GM19463 (cell line): ENCODE measurements at regions not wholly inside any gene's neighbourhood (a gene's known extent, or its start where the extent isn't known, plus 50 kb on each side); places are given as distances from the start of the nearest gene placed in this dataset.
"Not testable (repeated sequence)": the region's sequence is repeated elsewhere in the genome, so short reads cannot be mapped to it uniquely, and the experiment has no call there.

Experiments used
- ATAC-seq: cut with Tn5 transposase; IDR thresholded peaks from one replicate; pipeline ENCODE4 v1.9.1; 2021; ENCODE audit warnings: mild to moderate bottlenecking, moderate library complexity; ENCODE audit not compliant: unreplicated experiment

DNA sequence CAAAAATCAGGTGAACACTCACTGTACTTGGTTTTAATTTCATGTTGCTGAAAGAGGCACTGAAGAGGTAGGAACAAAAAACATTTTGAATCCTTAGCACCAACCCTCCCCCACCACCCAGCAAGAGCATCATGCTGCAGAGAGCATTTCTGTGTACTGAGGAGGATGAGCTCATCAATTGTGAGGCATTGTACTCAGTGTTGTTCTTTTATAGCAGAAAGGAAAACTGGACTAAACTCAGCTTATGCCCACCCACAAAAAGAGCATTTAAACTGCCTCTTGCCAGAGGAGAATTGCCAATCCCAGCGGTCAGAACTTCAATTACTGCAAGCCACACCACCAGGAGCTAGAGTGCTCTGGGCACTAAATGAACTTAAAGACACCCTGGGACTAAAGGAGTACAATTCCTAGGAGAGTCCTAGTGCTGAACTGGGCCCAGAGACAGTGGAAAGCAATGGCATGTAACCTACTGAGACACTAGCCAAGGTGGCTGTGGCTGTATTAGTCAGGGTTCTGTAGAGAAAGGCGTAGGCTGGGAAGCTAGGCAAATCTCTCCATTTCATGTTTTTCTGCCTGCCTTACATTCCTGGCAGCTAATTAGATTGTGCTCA is 280.7 kb upstream of the KLHL4 start:
- no peak for ATAC-seq

DNA sequence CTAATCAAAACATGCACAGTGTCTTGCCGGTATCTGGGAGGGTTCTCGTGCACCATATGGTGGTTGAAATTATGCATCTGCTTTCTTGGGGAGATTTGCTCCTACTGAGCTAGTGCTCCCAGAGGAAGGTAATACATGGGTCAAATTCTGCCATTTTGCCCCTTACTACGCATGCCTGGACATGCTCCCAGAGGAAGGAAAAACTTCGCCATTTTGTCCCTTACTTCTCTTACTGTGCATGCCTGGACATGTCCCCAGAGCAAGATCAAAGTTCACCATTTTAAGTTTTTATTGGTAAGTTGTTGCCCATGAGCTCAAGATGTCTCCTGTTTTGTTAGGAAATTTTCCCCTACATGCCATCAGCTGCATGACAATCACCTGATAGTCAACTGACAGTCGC is 252.1 kb upstream of the KLHL4 start:
- ATAC-seq: no peak

DNA sequence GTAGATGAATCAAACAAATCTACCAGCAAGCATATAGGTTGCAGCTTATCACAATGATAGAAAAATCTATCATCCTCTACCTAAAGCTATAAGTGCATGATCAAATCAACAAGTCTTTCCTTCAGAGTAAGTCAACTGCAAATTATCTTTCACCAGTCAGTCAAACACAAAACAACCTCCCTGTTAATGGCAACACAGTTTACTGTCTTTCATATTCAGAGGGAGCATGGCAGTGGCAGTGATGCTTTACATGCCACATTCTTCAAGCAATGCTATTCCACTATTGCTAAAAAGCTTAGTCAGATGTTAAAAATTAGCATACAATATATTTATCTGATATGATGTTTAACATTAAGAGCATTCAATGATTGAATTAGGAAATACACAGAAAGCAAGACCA is 245.1 kb upstream of the KLHL4 start:
- ATAC-seq: no peak

DNA sequence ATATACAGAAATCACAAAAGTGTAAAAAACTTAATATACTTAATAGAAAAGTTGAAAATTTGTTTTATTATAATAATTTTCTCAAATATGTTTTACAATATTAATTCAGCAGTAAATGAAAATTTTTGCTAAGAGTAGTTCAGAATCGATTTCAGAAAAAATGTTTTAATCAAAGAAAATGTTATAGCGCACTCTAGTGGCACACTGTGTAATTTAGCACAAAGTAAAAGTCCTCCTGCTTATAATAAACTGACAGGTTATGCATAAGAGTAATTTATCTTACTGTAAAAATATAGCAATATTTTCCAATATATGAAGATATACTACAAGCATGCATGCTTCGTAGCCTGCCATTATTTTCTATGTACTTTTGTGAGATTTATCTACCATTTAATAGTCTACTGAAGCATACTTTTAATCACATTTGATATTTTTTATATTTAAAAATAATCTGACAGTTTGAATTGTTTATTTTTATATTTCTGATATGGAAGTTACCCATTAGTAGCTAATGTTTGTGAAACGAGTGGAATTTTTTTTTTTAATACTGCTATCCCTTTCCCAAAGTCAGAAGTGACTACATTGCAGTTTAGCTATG is 217.9 kb upstream of the KLHL4 start:
- no peak for ATAC-seq

DNA sequence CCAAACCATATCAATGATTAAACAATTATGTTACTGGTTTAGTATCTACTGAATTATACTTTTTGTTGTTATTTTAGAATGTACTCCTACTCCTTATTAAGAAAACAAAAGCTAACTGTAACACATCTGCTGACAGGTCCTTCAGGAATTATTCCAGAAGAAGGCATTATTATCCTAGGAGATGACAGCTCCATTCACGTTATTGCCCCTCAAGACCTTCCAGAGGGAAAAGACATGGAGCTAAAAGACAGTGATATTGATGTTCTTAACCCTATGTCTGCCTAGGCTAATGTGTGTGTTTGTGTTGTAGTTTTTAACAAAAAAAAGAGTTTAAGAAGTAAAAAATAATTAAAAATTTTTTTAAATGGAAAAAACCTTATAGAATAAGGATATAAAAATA is 206.8 kb upstream of the KLHL4 start:
- ATAC-seq: no peak

DNA sequence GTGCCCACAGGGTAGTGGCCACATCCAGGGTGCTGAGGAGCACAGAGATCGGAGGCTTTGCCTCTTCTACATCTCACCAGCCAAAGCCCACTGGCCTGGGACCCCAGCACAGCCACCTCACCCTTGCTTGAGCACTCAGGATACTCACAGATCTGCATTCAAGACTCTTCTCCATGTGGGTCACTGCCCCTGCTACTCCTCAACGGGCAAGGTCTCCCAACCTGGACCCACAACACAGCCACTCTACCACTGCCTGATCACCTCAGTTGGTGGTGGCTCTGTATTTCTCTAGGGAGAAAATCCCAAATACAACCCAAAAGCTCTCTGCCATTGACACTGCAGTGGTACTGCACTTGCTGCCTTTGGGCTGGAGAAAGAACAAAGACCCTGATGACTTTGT is 190.3 kb upstream of the KLHL4 start:
- ATAC-seq: no peak

DNA sequence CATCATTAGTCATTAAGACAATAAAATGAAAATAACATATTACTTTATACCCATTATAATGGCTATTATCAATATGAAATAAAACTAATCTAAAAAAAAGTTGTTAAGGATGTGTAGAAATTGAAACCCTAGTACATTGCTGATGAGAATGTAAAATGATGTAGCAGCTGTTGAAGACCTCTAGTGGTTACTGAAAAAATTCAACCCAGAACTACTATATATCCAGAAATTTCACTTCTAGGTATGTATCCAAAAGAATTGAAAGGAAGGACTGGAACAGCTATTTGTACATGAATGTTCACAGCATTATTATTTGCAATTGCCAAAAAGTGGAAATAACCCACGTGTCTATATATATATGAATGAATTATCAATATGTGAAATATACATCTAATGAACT is 180.3 kb upstream of the KLHL4 start:
- no peak for ATAC-seq

DNA sequence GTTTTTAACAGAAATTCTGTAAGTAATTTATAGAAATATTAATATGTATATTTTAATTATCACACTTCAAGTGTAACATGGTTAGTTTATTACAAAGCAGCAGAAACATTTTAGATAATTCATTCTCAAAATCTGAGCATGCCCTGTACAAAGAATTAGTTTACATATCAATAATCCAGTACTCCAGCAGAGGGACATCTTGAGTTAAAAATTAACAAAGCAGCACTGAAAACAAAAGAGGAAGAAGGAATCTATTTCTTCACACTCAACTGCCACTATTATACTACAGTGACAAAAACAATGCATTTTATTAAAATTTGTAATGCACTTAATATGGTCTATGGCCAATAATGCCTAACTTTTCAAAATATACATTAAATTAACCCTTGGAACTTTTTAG is 179.1 kb upstream of the KLHL4 start:
- ATAC-seq: peak; percentile 78

DNA sequence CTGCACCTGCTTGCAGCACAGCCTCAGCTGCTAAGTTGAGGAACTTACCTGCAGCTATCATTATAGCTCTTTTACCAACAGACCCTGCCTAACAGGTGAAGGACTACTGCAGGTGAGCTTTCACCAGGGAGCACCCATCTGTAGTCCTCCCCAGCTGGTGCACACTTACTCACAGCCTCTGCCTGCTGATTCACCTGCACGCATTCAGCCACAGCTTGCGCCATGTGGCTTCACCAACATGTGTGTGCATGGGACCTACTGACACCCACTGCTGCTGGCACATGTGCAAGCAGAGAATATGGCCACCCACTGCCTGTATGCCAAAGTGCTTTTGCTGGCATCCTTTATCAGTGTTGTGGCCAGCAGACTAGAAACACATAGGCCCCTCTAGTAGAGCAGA is 146.7 kb upstream of the KLHL4 start:
- ATAC-seq: no peak

DNA sequence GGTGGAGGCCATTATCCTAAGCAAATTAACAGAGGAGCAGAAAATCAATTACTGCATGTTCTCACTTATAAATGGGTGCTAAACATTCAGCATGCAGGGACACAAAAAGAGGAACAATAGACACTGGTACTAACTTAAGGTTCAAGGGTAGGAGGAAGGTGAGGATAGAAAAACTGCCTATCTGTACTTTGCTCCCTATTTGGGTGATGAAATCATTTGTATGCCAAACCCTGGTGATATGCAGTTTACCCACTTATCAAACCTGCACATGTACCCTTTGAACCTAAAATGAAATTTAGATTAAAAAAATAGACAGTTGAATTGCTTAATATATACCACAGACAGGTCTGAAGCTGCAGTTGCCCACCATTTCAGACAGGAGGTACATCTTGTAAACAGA is 143.3 kb upstream of the KLHL4 start:
- no peak for ATAC-seq

DNA sequence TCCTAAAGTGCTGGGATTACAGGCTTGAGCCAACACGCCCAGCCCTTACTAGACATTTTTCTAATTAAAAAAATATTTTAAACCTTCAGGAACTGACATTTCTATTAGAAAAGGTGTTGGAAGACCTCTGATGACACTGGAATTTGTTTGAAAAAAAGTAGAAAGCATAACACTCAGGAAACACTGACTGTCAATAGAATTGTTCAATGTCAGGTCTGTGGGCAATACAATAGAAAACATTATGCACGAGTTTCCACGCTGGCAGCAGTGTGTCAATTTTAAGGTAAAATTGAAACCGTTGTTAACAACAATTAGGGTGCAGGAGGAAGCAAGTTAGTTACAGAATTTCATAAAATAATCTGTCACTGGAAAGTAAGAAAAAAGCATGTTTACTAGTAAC is 140.7 kb upstream of the KLHL4 start:
- ATAC-seq: no peak

DNA sequence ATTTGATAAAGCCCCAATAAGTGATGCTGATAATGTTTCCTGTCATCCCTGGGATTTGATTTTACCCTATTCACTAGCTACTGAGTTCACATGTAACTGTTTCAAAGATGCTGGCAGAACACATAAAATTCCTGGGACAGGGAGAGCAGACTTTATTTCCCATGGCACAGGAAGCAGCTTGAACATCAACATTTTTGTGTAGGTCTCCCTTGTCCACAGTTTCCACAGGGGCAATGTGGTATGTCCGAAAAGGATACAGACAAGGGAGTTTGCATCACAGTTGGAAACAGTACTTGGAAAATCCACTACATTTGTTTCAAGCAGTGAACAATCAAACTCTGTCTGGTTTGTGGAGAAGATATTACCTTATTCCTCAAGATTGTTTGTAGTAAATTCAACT is 129.2 kb upstream of the KLHL4 start:
- no peak for ATAC-seq

DNA sequence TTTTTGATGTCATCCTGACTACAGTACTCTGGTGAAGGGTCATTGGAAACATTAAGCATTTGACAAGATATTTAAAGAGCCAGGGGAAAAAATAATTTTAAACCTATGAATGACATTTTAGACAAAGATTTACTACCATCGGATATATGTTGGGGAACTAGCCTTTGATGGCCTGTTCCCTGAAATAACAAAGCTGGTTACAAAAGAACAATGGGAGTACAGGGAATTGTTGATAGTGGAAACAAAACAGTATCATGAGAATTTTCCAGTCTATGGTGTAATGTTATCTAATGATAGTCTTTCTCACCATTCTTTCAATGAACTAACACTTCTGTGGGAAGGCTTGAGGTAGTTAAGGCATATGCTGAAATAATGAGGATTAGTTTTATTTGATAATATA is 125.9 kb upstream of the KLHL4 start:
- no peak for ATAC-seq

DNA sequence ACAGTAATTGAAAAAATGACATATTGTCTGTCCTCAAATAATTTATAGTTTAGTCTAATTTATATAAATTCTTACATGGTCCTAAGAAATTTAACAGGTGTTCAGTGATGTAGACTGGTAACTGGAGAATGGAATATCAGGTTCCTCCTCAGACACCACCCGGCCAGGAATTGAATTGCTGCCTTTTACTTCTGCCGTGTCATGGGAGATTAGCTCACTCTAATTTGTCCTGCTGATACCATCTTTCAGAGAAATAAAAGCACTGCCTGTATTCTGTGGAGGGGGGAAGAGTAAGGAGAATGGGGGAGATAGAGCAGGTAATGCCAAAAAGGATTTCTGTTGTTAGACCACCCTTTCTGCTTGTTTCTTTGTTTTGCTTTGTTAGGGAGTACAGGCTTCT is 125.2 kb upstream of the KLHL4 start:
- ATAC-seq: no peak

DNA sequence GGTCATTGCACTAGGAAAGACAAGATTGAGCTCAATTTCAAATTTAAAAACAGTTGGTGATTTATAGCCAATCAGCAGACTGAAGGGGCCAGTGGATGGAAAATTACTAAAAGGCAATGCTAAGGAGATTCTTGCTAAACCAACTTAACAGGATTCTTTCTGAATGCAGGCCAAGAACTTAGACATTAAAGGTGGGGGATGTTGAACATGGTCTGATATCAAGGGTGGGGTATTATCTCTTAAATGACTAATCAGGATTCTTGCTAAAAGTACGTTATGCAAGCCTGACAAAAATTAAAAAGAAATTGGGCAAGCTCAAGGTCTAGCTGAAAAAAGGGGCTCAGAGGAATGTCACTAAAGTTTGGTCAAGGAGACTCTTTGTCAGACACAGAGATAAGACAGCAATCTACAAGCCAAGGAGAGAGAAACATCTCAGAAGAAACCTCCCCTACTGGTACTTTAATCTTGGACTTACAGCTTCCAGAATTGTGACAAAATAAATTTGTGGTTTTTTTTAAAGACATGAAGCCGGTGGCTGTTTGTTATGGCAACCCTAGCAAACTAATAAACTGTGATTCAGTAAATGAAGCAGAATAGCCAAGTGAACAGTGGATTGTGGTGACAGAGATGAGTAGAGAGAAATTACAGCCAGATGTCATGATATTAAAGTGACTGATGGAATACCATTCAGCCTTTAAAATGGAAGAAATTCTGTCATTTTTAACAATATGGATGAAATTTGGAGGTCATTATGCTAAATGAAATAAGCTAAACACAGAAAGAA is 120.3 kb upstream of the KLHL4 start:
- no peak for ATAC-seq

DNA sequence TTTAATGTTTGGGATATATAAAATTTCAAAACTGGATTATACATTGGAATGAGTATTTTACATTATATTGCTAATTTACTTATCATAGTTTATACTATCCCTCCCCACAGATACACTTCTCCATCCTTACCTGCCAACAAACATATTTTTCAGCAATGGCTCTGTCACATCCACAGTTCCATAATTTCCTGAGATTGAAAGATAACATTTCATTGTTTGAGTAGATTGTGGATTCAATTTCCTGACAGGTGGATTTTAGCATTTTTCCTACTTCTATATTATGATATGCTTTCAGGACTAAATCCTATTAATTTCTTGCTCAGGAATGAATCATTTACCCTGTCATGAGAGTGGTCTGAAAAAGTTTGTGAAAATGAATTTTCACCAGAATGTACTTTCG is 115.3 kb upstream of the KLHL4 start:
- no peak for ATAC-seq

DNA sequence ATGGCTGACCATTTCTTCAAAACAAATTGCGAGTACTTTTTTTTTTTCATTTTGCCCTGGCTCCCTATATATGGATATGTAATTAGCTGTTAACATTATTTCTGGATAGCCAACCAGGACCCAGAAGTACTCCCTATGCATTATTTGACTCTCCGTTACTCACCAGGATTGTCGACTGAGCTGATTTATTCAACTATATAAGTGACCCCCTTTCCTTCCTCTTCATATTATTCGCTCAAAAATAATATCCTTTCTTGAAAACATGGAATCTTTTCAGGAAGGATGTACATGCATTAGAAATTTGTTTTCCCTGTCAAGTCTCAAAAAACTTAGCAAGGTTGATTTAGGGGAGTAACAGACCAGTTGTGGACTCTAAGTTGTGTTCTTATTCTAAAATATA is 114.1 kb upstream of the KLHL4 start:
- ATAC-seq: no peak

DNA sequence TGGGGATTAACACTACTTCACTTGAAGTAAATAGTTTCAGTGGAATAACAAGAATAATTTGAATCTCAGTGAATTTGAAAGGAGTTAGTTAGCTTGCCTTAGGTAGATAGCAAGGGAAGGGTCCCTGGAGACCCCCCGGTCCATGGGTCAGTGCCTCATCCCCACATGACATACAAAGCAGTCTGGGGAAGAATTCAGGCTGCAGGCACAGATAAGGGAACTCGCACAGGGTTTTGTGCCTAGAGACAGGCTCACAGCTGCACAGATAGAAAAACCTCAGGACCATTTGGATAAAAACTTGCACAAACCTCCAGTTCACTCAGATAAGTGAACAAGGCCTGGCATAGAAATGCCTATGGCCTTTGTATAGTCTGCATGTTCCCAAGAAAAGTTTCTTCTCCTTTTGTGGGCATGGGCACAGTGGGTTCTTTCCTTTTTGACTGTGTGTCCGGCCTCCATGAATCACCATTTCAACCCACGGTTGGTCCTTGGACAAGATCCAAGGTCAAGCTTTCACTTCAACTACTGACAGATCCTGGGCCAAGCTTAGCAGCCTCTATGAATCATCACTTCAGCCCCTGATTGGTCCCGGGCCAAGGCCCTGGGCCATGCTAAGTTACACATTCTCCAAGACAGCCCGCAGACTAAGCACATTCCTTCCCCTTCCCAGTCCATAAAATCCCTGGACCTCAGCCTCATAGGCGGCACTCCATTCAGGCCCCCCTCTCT is 108.3 kb upstream of the KLHL4 start:
- ATAC-seq: no peak

DNA sequence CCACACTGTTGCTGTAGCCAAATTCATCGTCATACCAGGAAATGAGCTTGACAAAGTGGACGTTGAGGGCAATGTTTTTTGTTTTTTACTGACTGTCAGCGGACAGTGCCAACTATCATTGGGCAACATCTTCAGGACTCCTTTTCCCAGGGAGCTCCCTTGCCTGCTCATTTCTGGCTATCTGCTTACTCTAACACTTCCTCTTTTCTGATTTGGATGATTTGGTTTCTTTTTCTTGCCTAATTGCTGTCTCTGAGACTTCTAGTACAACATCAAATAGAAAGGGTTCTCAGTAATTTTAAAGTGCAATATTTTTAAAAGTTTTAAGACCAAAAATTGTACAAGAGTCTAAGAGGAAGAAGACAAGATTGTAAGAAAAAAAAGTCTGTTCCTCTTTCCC is 92.0 kb upstream of the KLHL4 start:
- no peak for ATAC-seq

DNA sequence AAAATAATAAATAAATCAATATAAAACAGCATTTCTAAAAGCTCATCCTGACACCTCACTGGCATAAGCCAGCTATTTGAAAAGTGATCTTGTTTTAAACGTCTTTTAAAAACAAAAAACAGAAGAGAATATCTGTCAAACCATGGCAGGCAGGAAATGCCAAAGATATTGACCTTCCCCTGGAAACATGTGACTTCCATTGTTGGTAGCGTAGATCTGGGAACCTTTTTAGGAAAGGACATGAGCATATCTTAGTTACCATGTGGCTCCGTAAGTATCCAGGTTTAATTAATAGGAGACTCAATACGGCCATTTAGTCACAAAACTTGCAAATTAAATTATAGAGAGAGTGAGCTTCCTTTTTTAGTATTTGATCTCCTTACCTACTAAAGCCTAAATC is 83.0 kb upstream of the KLHL4 start:
- no peak for ATAC-seq

DNA sequence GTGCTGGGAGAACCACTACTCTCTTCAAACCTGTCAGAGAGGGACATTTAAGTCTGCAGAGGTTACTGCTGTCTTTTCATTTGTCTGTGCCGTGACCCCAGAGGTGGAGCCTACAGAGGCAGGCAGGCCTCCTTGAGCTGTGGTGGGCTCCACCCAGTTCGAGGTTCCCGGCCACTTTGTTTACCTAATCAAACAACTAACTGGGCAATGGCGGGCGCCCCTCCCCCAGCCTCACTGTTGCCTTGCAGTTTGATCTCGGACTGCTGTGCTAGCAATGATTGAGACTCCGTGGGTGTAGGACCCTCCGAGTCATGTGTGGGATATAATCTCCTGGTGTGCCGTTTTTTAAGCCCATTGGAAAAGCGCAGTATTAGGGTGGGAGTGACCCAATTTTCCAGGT is 69.0 kb upstream of the KLHL4 start:
- not testable (repeated sequence) for ATAC-seq

DNA sequence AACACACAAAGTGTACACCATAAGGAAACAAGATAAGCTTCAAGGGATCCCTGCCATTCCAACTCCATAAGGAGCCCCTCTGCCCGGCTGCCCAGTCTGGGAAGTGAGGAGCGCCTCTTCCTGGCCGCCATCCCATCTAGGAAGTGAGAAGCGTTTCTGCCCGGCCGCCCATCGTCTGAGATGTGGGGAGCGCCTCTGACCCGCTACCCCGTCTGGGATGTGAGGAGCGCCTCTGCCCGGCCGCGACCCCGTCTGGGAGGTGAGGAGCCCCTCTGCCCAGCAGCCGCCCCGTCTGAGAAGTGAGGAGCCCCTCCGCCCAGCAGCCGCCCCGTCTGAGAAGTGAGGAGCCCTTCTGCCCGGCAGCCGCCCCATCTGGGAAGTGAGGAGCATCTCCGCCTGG is 51.8 kb upstream of the KLHL4 start:
- ATAC-seq: not testable (repeated sequence)
